Myocyte (in vitro differentiated cells): ENCODE measurements at regions not wholly inside any gene's neighbourhood (a gene's known extent, or its start where the extent isn't known, plus 50 kb on each side); places are given as distances from the start of the nearest gene placed in this dataset.
"Not testable (repeated sequence)": the region's sequence is repeated elsewhere in the genome, so short reads cannot be mapped to it uniquely, and the experiment has no call there.

ENCODE experiments used
- DNase-seq: peaks from one replicate; pipeline ENCODE4 v3.0.0-alpha.2; 2012; ENCODE audit warnings: low read depth

DNA sequence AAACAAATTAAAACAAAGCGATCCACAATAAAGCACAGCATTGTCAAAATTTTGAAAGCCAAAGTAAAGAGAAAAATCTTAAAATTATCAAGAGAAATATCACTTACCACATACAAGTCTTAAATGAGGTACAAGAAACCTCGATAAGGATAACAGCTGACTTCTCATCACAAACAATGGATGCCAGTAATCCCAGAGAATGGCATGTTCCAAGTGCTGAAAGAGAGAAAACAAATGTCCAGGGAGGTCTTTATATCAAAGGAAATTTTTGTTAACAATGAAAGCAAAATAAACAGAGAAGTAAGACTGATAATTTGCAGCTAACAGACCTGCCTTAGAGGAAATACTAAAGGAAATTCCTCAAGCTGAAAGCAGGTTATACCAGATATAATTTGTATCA, 460.4 kb upstream of the HS3ST1 start:
- no peak for DNase-seq

DNA sequence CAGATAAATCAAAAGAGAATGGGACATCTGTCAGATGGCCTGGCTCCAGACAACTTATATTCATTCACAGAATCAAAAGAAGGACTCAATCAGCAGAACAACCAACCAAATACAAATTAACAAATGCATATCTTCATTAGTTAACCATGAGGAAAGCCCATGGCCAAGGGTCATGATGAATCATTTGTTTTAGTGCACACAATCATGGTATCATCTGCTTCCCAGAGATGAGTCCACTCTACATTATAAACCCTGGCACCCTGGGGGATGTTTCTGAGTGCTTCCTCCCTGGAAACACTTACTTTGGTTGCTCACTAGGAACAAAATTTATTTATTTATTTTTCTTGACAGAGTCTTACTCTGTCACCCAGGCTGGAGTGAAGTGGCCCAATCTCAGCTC, 453.3 kb upstream of the HS3ST1 start:
- DNase-seq: no peak

DNA sequence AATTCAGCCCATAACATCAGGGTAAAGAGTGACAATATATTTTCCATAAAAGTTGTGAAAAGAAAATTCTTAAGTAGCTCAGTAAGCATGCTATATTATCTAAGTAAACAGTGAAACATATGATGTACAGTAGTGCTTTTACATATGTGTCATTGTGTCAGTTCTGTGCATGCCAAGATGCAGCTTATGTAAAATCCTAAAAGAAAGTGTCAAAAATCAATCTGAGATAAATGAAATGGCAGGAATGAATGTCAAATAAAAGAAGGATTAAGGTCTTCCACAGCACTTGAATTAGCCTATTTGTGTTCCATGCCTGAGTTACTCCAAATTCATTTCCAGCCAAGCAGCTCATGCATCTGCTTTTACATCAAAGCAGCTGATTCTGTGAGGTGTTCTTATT, 452.7 kb upstream of the HS3ST1 start:
- DNase-seq: no peak

DNA sequence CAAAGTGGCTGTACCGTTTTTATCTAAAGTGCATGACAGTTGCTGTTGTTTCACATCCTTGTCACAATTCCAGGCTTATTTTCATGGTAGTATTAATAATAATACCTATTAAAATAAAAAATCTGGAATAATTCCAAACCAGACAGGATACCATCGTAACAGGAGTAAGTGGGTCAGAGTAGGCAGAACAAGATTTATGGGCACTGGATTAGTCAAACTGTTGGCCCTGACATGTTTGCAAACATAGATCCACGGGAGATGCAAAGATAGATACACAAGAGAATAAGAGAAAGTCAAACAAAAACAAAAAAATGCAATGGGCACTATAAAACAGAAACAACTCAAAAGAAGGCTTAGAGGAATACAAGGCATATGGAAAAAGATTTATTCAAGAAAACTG, 449.5 kb upstream of the HS3ST1 start:
- no peak for DNase-seq

DNA sequence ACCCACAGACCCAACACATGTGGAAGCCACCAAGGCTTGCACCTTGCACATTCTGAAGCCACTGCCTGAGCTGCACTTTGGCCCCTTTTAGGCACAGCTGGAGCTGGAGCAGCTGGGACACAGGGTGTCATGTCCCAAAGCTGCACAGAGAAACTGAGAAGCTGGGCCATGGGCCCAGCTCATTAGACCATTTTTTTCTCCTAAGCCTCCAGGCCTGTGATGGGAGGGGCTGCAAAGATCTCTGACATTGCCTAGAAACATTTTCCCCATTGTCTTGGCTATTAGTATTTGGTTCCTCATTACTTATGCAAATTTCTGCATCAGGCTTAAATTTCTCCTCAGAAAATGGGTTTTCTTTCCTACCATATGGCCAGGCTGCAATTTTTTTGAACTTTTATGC, 447.4 kb upstream of the HS3ST1 start:
- no peak for DNase-seq

DNA sequence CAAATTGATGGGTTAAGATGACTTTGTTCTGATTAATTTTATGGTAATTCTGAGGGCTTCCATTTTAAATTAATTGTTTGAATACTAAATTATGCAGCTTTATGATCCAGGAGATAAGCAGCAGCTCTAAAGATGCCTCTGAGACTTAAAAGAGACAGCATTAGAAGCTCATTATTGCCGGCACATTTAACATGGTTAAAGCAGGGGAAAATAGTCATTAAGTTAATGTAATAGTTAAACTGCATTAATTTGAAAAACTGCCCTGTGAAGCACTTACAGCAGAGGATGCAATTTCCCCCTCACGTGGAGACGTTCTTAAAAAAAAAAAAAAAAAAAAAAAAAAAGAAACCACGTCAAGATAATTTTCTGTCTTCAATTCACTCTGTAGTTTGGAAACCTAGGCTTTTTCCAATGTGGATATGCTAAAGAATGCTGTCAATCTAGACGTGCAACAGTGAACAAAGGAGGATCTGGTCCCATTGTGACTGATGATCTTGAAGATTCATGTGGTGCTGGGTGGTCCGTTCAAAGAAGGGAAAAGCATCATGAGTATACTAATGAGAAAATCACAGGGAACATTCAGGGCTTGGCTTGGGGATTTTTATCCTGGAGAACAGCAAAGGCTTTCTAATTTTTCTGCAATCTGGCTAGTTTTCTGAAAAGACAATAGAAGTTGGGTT, 440.6 kb upstream of the HS3ST1 start:
- DNase-seq: no peak

DNA sequence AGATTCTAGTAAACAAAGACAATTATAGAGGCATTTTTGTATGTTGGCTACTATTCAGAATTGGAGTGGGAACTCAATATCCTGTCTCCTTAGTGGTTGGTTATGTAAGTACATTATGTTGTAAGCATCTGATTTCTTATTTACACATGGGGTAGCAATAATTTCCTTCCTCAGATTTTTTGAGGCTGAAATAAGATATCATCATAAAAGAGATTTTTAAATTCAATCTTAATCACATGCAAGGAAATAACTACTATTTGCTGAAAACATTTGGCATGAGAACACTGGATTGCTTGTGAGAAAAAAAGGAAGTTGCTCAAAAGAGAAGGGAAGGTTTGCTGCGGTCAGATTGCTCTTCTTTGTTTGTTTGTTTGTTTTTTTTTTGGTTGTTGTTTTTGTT, 437.7 kb upstream of the HS3ST1 start:
- no peak for DNase-seq

DNA sequence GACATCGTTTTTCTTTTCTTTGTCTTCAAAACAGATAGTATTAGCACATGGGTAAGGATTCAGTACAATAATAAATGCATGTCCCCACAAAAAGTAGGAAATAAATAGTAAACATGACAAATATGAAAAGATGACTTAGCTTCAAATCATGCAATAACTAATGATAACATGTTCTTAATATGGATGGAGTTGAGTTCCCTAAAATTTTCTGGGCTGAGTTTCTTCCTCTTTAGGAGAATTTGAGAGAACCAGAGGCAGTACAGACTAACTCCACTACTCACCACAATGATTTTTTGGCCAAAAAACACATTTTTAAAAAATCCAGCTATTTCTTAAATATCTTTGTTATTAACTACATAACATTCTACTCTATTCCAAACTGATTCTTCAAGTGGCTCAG, 432.3 kb upstream of the HS3ST1 start:
- DNase-seq: no peak

DNA sequence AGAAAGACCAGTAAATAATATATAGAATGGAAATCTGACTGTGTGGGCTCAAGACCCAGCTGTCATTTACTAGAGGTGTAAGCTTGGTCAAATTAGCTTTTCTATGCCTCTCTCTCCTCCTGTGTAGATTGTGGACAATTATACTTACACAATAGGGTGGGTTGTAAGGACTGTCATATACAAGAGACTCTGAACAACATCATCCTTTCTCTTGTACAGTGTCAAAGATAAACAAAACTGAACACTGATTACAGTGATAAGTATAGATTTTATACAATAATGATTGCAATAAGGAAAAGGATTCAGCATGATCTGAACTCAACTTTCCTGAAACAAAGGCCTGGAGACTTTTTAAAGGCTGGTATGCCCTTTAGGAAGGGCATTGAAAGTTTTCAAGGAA, 429.2 kb upstream of the HS3ST1 start:
- DNase-seq: no peak

DNA sequence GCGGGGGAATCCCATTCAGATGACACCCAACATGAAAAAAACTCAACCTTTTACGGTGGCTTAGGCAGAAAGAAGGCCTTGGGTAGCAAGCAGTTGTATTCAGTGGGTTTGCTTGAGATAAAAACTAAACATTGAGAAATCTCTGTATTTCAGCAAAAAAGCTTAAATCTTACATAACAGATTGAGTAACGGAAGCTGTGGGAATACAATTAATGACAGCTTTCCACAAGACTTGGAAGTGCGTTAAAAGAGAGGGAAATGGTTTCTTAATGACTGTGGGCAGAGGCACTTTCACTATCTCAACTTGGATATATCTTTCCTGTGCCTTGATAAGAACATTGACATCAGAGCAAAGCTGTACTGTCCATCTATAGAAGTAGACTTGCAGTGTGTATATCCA, 418.5 kb upstream of the HS3ST1 start:
- no peak for DNase-seq

DNA sequence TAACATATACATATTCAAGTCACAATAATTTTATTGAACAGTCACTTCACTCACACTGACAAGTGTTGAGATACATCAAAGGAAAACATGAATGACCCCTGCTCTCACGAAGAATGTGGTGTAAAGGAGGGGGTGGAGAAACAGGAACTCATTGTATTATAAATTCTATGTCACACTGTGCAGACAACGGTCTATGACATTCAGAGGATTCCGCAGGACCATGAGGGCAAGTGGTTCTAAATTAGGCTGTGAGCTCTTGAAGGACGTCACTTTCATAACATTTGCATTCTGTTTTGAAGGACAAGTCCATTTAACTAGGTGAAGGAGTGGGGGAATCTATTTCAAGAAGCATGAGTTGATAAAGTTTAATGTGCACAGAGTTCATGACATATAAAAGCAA, 415.2 kb upstream of the HS3ST1 start:
- DNase-seq: no peak

DNA sequence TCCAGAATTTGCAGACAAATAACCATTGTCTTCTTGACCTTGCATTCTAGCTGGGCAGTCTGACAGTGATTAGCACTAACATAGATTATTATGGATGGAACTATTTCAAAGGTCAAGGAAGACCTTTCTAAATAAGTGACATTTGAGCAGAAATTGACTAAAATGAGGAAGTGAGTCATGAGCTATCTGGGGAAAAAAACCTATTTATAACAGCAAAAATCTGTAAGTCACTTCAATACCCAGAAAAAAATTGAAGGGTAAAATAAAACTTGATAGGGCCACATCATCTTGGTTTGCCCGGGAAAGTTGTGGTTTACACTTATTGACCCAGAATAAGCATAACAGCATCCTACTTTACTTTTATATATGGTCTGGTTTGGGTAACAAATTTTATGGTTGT, 414.6 kb upstream of the HS3ST1 start:
- DNase-seq: no peak

DNA sequence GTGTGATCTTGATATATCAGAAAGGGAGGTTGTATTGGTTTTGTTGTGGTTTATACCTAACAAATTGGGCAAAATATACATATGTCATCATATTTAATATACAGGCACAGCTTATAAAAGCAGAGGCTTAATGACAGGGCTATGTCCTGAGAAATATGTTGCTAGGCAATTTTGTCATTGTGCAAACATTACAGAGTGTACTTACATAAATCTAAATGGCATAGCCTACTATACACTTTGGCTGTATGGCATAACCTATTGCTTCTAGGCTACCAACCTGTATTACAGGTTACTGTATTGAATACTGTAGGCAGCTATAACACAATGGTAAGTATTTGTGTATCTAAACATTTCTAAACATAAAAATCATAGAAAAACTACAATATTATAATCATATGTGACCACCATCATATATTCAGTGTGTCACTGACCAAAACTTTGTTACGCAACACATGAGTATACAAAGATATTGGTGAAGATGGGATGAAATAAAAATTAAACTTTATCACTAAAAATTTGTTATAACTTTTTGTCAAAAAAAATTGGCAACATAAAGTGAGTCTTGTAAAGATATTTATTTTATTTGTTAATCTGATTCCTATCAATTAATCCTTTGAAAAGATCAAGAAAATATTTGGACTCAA, 414.0 kb upstream of the HS3ST1 start:
- no peak for DNase-seq

DNA sequence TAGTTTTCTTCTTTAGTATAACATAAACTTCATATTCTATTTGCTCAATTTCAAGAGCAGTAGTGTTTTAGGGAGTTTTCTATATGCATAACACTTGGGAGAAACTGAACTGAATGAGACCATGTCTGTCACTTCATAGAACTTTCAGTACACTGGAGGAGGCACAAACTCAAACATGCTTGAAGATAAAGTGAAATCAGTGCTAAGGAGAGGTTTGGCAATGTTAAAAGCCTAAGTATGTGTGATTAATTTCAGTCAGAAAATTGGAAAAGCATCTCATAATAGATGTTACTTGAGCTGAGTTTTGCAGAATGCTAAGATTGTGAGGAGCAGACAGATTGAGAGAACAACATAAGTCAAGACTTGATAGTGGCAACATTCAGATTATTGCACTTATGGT, 411.2 kb upstream of the HS3ST1 start:
- no peak for DNase-seq

DNA sequence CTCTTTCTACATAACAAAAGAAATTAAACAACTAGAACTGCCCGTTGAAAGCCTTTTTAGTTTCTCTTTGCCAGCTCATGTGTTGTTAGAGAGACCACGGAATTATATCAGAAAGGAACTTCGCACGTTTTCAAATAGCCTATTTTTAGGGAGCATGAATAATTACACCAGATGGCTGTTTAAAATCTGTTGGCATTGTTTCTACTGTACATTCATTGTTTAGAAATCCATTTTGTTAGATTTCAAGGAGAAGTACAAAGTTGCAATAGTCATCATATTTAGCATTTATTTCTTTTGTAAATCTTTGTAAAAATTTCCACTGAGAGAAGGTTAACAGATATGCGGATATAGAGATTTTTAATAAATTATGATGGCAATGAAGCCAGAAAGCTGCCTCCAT, 403.0 kb upstream of the HS3ST1 start:
- DNase-seq: peak; percentile 20

DNA sequence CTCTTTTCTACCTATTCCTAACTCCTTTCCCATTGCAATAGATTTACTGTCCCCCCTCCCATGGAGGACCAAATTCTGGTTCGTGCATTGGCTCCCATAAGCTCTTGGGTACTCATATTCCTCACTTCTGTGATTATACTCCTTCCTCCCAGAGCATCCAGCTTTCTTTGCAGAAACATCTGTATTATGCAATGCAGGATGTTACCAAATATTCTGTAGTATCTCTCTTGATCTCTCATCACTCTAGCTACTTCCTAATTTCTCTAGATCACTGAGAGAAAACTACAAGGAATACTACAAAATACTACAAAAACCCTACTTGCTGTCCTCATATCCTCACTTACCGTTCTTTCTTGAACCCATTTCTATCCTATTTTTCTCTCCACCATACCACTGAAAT, 395.9 kb upstream of the HS3ST1 start:
- no peak for DNase-seq

DNA sequence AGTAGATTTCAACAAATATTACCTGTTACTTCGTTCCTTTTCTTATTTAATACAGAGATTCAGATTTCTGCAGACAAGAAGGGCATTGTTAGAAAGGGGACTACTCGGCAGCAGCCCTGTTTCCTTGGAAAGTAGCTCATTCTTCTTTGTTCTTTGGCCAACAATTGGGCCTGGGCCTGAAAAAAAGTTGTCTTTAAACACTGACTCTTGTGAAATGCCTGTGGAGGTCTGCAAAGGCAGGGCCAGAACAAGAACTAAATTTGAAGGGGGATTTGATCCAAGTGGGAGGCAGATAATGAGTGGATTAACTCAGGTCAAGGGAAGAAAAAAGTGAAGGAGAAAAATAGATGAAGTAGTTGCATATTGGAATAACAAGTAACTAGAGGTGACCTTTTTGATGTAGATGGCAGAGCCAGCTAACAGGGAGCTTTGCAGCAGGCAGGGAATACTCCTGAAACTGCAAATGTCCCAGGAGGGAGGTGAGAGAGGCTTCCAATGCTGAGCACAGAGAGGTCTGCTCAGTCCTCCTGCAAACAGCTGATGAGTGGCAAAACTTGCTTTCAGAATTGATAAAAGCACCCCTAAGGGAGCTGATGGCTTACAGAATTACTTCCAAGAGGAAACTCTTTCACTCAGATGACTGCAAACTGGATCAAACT, 393.2 kb upstream of the HS3ST1 start:
- no peak for DNase-seq

DNA sequence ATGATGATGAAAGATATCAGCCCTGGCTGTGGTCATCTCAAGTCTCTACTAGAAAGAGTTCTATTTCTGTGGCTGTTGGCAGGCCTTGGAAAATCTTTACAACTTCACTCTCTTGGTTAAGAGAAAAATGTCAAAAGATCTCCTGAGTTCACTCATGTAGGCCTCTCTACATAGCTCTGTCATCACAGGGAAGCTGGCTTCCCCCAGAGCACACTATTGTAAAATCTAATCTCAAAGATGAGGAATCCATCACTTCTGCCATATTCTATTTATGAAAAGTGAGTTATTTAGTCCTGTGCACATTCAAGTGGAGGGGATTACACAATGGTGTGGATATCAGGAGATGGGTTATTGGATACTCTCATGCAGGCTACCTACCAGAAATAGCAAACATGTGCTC, 388.4 kb upstream of the HS3ST1 start:
- DNase-seq: no peak

DNA sequence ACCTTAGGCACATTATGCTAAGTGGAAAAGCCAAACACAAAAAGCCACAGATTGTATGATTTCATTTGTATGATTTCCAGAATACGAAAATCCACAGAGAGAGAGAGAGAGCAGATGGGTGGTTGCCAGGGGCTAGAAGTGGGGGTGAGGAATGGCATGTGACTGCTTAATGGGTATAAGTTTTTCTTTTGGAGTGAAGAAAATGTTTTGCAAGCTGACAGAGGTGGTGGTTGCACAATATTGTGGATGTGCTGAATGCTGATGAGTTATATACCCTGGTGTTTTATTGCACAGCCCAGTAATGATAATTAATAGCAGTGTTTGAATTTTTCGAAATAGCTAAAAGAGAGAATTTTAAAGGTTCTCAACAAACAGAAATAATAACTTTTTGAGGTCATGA, 386.1 kb upstream of the HS3ST1 start:
- DNase-seq: no peak

DNA sequence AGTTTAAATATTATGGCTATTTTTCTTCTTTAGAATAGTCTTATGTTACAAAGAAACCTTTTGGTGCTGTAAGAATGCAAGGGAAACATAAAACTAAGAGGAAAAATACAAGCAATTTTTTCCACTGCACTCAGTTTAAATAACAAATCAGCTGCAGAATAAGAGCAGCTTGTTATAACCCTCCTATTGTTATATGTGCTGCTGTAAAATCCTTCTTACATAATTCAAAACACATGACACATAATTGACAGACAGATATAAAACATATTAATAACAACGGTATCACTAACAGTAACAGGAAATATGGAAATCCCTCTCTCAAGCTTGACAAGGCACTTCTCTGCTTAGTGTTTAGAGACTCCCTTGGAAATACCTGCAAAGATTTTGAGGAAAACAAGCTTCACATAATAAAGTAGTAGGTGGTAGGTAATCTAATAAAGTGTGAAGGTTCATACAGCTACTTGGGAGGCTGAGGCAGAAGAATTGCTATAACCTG, 385.3 kb upstream of the HS3ST1 start:
- DNase-seq: no peak

DNA sequence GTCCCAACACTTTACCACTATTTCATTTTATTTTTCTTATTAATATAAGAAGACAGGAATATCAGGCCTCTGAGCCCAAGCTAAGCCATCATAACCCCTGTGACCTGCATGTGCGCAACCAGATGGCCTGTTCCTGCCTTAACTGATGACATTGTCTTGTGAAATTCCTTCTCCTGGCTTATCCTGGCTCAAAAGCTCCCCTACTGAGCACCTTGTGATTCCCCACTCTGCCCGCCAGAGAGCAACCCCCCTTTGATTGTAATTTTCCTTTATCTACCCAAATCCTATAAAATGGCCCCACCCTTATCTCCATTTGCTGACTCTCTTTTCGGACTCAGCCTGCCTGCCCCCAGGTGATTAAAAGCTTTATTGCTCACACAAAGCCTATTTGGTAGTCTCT, 382.8 kb upstream of the HS3ST1 start:
- not testable (repeated sequence) for DNase-seq

DNA sequence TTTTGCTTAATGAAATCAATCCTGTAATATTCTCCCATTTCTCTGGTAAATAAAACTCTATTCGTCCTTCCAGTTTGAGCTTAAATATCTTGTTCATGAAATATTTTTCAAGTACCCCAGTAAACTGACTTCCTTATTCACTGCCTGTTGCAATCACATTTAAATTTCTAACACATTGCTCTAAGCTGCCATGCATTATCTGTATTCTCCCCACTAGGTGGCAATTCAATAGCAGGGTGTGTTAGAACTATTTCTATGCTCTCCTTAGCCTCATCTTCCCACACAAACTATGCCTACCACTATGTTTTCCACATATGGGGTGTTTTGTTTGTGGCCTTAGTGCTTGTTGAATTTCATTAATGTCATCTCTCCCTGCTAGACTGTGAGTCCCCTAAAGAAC, 377.1 kb upstream of the HS3ST1 start:
- peak; percentile 43 for DNase-seq
